ENCODE measurements at regions not wholly inside any gene's neighbourhood (a gene's known extent, or its start where the extent isn't known, plus 50 kb on each side); places are given as distances from the start of the nearest gene placed in this dataset.

DNA sequence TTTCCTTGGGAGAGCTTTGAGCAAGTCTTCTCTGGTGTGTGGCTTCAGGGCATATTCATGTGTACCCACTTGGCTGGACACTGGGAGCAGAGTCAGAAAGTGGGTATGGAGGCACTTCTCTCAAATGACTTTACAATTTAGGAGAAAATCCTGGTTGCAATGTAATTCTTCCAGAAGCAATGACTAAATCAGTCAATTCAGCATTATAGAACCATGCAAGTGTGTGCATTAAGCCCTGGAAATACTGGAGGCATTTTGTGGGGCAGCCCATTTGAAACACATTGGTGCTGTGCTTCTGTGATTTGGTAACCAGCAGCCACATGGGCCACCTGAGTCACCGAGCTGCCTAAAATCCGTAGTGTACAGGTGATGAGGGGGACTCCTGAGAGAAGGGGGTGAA, 94.6 kb upstream of the TAS2R1 start:
- H3K4me1 ChIP-seq (ENCODE audit: insufficient read depth) = no peaks in the 10 kb centered on the region
- no peaks in the 10 kb centered on the region for H3K27me3 ChIP-seq
- H3K9me3 ChIP-seq = no peaks in the 10 kb centered on the region
- DNase-seq = no peak
- intact Hi-C loops (cut with DNase I) = no loop called here
- H3K36me3 ChIP-seq = no peaks in the 10 kb centered on the region
- no peak overlapping the region for H3K27ac ChIP-seq
- H3K4me3 ChIP-seq = no peak overlapping the region
- TF ChIP-seq EP300 (IDR thresholded peaks at IDR 0.05) (no peak), POLR2A (IDR thresholded peaks at IDR 0.05) (no peak)
- TF ChIP-seq, protein P1, sequence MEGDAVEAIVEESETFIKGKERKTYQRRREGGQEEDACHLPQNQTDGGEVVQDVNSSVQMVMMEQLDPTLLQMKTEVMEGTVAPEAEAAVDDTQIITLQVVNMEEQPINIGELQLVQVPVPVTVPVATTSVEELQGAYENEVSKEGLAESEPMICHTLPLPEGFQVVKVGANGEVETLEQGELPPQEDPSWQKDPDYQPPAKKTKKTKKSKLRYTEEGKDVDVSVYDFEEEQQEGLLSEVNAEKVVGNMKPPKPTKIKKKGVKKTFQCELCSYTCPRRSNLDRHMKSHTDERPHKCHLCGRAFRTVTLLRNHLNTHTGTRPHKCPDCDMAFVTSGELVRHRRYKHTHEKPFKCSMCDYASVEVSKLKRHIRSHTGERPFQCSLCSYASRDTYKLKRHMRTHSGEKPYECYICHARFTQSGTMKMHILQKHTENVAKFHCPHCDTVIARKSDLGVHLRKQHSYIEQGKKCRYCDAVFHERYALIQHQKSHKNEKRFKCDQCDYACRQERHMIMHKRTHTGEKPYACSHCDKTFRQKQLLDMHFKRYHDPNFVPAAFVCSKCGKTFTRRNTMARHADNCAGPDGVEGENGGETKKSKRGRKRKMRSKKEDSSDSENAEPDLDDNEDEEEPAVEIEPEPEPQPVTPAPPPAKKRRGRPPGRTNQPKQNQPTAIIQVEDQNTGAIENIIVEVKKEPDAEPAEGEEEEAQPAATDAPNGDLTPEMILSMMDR (IDR thresholded peaks at IDR 0.05) = no peak
- WGBS, 3 donors = 95 to 100% (median 97%) methylated on average over 2 of the region's 2 CpGs

DNA sequence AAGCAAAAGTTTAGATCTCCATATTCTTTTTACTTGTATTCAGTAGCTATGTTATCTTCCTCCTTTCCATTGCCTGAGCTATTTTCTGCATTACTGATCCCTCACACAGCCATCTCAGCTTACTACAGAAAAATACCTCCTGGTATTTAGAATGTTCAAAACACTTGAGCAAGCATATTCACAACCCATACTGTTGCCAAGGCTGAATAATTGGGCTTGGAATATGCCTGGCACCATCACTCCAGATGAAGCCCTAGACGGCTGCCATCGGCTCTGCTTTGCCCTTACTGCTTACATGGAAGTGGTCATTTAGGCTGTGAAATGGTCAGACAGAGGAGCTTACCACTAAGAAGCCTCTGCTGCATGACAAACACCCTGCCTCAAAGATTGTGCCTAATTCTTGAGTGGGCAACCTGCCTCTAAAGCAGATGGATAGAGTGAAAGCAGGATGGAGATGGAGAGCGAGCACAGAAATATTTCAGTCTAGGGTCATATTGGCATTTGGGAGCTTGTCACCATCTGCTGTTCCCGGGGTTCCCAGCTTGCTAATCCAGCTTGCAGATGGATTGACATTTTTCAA, 92.5 kb upstream of the TAS2R1 start:
- 88 to 93% (median 91%) methylated on average over 4 of the region's 4 CpGs for WGBS, 3 donors
- H3K4me3 ChIP-seq = no peak overlapping the region
- intact Hi-C loops (cut with DNase I) = no loop called here
- DNase-seq = no peak
- H3K36me3 ChIP-seq = no peaks in the 10 kb centered on the region
- TF ChIP-seq, protein P1 (IDR thresholded peaks at IDR 0.05) = no peak
- no peaks in the 10 kb centered on the region for H3K9me3 ChIP-seq
- no peaks in the 10 kb centered on the region for H3K4me1 ChIP-seq (ENCODE audit: insufficient read depth)
- no peaks in the 10 kb centered on the region for H3K27me3 ChIP-seq
- H3K27ac ChIP-seq = no peak overlapping the region

DNA sequence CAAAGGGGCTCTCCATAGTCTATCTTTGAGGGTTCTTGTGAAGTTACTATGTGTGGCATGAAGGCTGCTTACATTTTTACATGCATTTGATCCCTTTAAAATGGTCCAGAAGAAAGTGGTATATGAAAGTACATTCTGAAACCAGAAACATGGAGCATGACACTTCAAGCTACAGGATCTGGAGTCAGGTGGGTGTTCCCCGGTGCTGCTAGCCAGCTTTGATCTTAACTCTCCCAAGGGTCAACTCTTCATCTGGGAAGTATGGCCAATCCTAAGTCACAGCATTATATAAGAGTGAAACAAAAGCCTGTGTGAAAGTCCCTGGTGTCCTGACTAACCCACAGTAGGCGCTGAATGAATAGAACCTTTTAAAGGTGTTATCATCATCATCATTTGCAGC, 91.0 kb upstream of the TAS2R1 start:
- no peak for DNase-seq
- 77 to 84% (median 77%) methylated on average over 2 of the region's 2 CpGs for WGBS, 3 donors
- H3K36me3 ChIP-seq = no peaks in the 10 kb centered on the region

DNA sequence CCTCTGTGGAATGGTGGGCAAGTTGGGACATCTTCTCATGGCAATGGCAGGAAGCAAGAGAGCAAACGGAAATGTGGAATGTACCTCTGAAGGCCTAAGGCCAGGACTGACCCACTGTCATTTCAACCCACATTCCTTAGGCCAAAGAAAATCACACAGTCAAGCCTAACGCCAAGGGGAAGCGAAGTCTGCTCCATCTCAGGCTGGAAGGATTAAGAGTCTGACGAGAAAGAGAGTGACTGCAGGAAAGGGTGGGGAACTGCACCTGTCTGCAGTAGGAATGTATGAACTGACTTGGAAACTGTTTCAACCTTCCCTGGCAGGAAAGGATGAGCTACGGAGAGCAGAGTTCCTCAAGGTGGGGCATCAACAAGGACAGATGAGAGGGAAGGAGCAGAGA, 90.2 kb upstream of the TAS2R1 start:
- Histone ChIP-seq H3K27me3 (no peaks in the 10 kb centered on the region), H3K4me3 (no peak overlapping the region), H3K27ac (no peak overlapping the region), H3K9me3 (no peaks in the 10 kb centered on the region), H3K36me3 (no peaks in the 10 kb centered on the region), H3K4me1 (ENCODE audit: insufficient read depth) (no peaks in the 10 kb centered on the region)
- DNase-seq = no peak
- intact Hi-C loops (cut with DNase I) = no loop called here
- WGBS, 3 donors = 71 to 74% (median 72%) methylated on average over 5 of the region's 5 CpGs
- TF ChIP-seq, protein P1 (IDR thresholded peaks at IDR 0.05) = no peak
- TF ChIP-seq EP300 (IDR thresholded peaks at IDR 0.05) = no peak

More for the DNA sequence above, 91.0 kb upstream of the TAS2R1 start:
- no peak for TF ChIP-seq POLR2A (IDR thresholded peaks at IDR 0.05)
- TF ChIP-seq, protein P1 (IDR thresholded peaks at IDR 0.05) = no peak
- no peak for TF ChIP-seq EP300 (IDR thresholded peaks at IDR 0.05)
- Histone ChIP-seq H3K27me3 (no peaks in the 10 kb centered on the region), H3K9me3 (no peaks in the 10 kb centered on the region), H3K27ac (no peak overlapping the region), H3K4me1 (ENCODE audit: insufficient read depth) (no peaks in the 10 kb centered on the region), H3K4me3 (no peak overlapping the region)
- intact Hi-C loops (cut with DNase I) = no loop called here
